Germinal center (tissue), 1 donor: ENCODE measurements at regions not wholly inside any gene's neighbourhood (a gene's known extent, or its start where the extent isn't known, plus 50 kb on each side); places are given as distances from the start of the nearest gene placed in this dataset.

Source experiments
- DNase-seq: peaks from one replicate; pipeline ENCODE4 v3.0.0; 2012; ENCODE audit warnings: mixed read lengths, low spot score

- no peak for DNase-seq
Observed at GRCh38 chr10:8876171-8876570, 821.7 kb downstream of the GATA3 start.

GRCh38 chr10:8889538-8889937 is 835.0 kb downstream of the GATA3 start:
- DNase-seq: no peak

GRCh38 chr10:8893102-8893501 is 838.6 kb downstream of the GATA3 start:
- no peak for DNase-seq

- no peak for DNase-seq
Observed at GRCh38 chr10:8894148-8894547, 839.7 kb downstream of the GATA3 start.

GRCh38 chr10:8897769-8898168 is 843.3 kb downstream of the GATA3 start:
- DNase-seq: no peak

- no peak for DNase-seq
Observed at GRCh38 chr10:8898745-8899330, 844.4 kb downstream of the GATA3 start.

GRCh38 chr10:8902926-8903325 is 848.4 kb downstream of the GATA3 start:
- DNase-seq: no peak

GRCh38 chr10:8908013-8908412 is 853.5 kb downstream of the GATA3 start:
- no peak for DNase-seq

GRCh38 chr10:8910314-8910713 is 855.8 kb downstream of the GATA3 start:
- no peak for DNase-seq

- no peak for DNase-seq
Observed at GRCh38 chr10:8911032-8911431, 856.5 kb downstream of the GATA3 start.

GRCh38 chr10:8912108-8912507 is 857.6 kb downstream of the GATA3 start:
- no peak for DNase-seq

- DNase-seq: no peak
Observed at GRCh38 chr10:8913720-8914119, 859.2 kb downstream of the GATA3 start.

- DNase-seq: no peak
Observed at GRCh38 chr10:8919280-8919679, 864.8 kb downstream of the GATA3 start.

- no peak for DNase-seq
Observed at GRCh38 chr10:8921568-8921967, 867.1 kb downstream of the GATA3 start.

- DNase-seq: no peak
Observed at GRCh38 chr10:8923096-8923495, 868.6 kb downstream of the GATA3 start.

- no peak for DNase-seq
Observed at GRCh38 chr10:8927705-8928104, 873.2 kb downstream of the GATA3 start.

- no peak for DNase-seq
Observed at GRCh38 chr10:8946451-8946850, 892.0 kb downstream of the GATA3 start.

GRCh38 chr10:8950978-8951377 is 896.5 kb downstream of the GATA3 start:
- DNase-seq: no peak

GRCh38 chr10:8951440-8952089 is 897.1 kb downstream of the GATA3 start:
- DNase-seq: no peak

GRCh38 chr10:8956400-8956799 is 901.9 kb downstream of the GATA3 start:
- DNase-seq: no peak

GRCh38 chr10:8962249-8962648 is 907.8 kb downstream of the GATA3 start:
- no peak for DNase-seq

GRCh38 chr10:8967061-8967460 is 912.6 kb downstream of the GATA3 start:
- DNase-seq: no peak

- no peak for DNase-seq
Observed at GRCh38 chr10:8969853-8970252, 915.4 kb downstream of the GATA3 start.

GRCh38 chr10:8975535-8975934 is 921.0 kb downstream of the GATA3 start:
- no peak for DNase-seq
